ENCODE measurements at regions not wholly inside any gene's neighbourhood (a gene's known extent, or its start where the extent isn't known, plus 50 kb on each side); places are given as distances from the start of the nearest gene placed in this dataset.

GRCh38 chr10:124237282-124237961 lies 144.0 kb upstream of the CHST15 start:
- Histone ChIP-seq H3K36me3 (ENCODE audit: insufficient read depth) (no peaks in the 10 kb centered on the region), H3K4me2 (no peak overlapping the region), H3K9me2 (ENCODE audit: insufficient read depth) (no peaks in the 10 kb centered on the region), H3K27ac (ENCODE audit: low read depth) (no peak overlapping the region), H3F3A (replicated peaks; ENCODE audit: low read depth) (no peaks in the 10 kb centered on the region), H4K20me1 (replicated peaks; ENCODE audit: insufficient read depth) (no peaks in the 10 kb centered on the region), H2AFZ (no peak overlapping the region), H3K4me1 (ENCODE audit: insufficient read depth) (no peaks in the 10 kb centered on the region), H3K4me3 (no peak overlapping the region), H3K27me3 (ENCODE audit: insufficient read depth) (no peaks in the 10 kb centered on the region), H3K79me2 (replicated peaks; ENCODE audit: insufficient read depth) (no peaks in the 10 kb centered on the region)
- H3K36me3 Mint-ChIP-seq (ENCODE audit: low read depth), result no peaks in the 10 kb centered on the region
- peaks cover 19% of the 10 kb centered on the region for H3K4me1 Mint-ChIP-seq
- ATAC-seq (no peak), DNase-seq (ENCODE audit: low spot score) (no peak)
- no peaks in the 10 kb centered on the region; the same call in 2 of the 3 replicates for H3K9me3 Mint-ChIP-seq
- H3K4me3 Mint-ChIP-seq, result no peak overlapping the region
- H3K27me3 Mint-ChIP-seq (ENCODE audit: insufficient read depth, low read depth, poor library complexity), result peaks cover 15% of the 10 kb centered on the region
- TF ChIP-seq NANOG (IDR thresholded peaks at IDR 0.05; ENCODE audit: borderline replicate concordance) (no peak), ZNF114 (CRISPR knock-in tag; IDR thresholded peaks at IDR 0.05) (no peak), ZNF331 (CRISPR knock-in tag; IDR thresholded peaks at IDR 0.05; ENCODE audit: low read depth) (no peak), EZH2phosphoT487 (IDR thresholded peaks at IDR 0.05; ENCODE audit: unreplicated experiment) (no peak), POLR2AphosphoS5 (IDR thresholded peaks at IDR 0.05; ENCODE audit: low read depth) (no peak), ETS1 (IDR thresholded peaks at IDR 0.05) (no peak), REST (IDR thresholded peaks at IDR 0.05; ENCODE audit: unreplicated experiment) (no peak), CTCF (conservative IDR thresholded peaks at IDR 0.05; ENCODE audit: low read depth in 2 of 2) (no peak), JUNB (IDR thresholded peaks at IDR 0.05; ENCODE audit: unreplicated experiment) (no peak), CREB1 (CRISPR knock-in tag; IDR thresholded peaks at IDR 0.05; ENCODE audit: low read depth) (no peak), EZH2 (IDR thresholded peaks at IDR 0.05; ENCODE audit: low read depth, unreplicated experiment) (no peak), STAT1 (IDR thresholded peaks at IDR 0.05; ENCODE audit: unreplicated experiment) (no peak)
- no peak overlapping the region for H3K27ac Mint-ChIP-seq
